HG03342 (cell line): ENCODE measurements at regions not wholly inside any gene's neighbourhood (a gene's known extent, or its start where the extent isn't known, plus 50 kb on each side); places are given as distances from the start of the nearest gene placed in this dataset.
A peak's percentile ranks its signal among the peaks of the same experiment; 100 is the strongest.
"Not testable (repeated sequence)": the region's sequence is repeated elsewhere in the genome, so short reads cannot be mapped to it uniquely, and the experiment has no call there.

Experiments used
- ATAC-seq: cut with Tn5 transposase; IDR thresholded peaks from one replicate; pipeline ENCODE4 v1.9.1; 2021; ENCODE audit warnings: mild to moderate bottlenecking, moderate library complexity; ENCODE audit not compliant: unreplicated experiment

GRCh38 chr12:9313479-9313878, 105.3 kb upstream of the PZP start:
- not testable (repeated sequence) for ATAC-seq

GRCh38 chr12:9312406-9313392, 104.5 kb upstream of the PZP start:
- not testable (repeated sequence) for ATAC-seq

GRCh38 chr12:9311454-9311853, 103.3 kb upstream of the PZP start:
- ATAC-seq = not testable (repeated sequence)

- ATAC-seq = not testable (repeated sequence)
These were observed 102.5 kb upstream of the PZP start for GRCh38 chr12:9310645-9311044.

- not testable (repeated sequence) for ATAC-seq
These were observed 101.6 kb upstream of the PZP start for GRCh38 chr12:9309749-9310148.

GRCh38 chr12:9308745-9309144, 100.5 kb upstream of the PZP start:
- ATAC-seq = not testable (repeated sequence)

GRCh38 chr12:9308163-9308562, 100.0 kb upstream of the PZP start:
- ATAC-seq = not testable (repeated sequence)

GRCh38 chr12:9307255-9307654, 99.1 kb upstream of the PZP start:
- not testable (repeated sequence) for ATAC-seq

GRCh38 chr12:9306004-9306403, 97.8 kb upstream of the PZP start:
- ATAC-seq = not testable (repeated sequence)

- ATAC-seq = not testable (repeated sequence)
These were observed 96.3 kb upstream of the PZP start for GRCh38 chr12:9304540-9304939.

- not testable (repeated sequence) for ATAC-seq
These were observed 87.7 kb upstream of the PZP start for GRCh38 chr12:9295872-9296271.

- ATAC-seq = not testable (repeated sequence)
These were observed 86.0 kb upstream of the PZP start for GRCh38 chr12:9294072-9294620.

- ATAC-seq = not testable (repeated sequence)
These were observed 85.2 kb upstream of the PZP start for GRCh38 chr12:9293391-9293790.

GRCh38 chr12:9289984-9290383, 81.8 kb upstream of the PZP start:
- not testable (repeated sequence) for ATAC-seq

- not testable (repeated sequence) for ATAC-seq
These were observed 76.5 kb upstream of the PZP start for GRCh38 chr12:9284724-9285123.

GRCh38 chr12:9284197-9284596, 76.0 kb upstream of the PZP start:
- not testable (repeated sequence) for ATAC-seq

- ATAC-seq = peak; percentile 40
These were observed 75.3 kb upstream of the PZP start for GRCh38 chr12:9283346-9284095.

GRCh38 chr12:9276990-9277389, 68.8 kb upstream of the PZP start:
- no peak for ATAC-seq

- no peak for ATAC-seq
These were observed 65.1 kb upstream of the PZP start for GRCh38 chr12:9273276-9273675.

GRCh38 chr12:9271875-9272274, 63.7 kb upstream of the PZP start:
- no peak for ATAC-seq

- ATAC-seq = no peak
These were observed 56.4 kb upstream of the PZP start for GRCh38 chr12:9264546-9264945.
